Tibial nerve (tissue), 3 donors: ENCODE measurements at regions not wholly inside any gene's neighbourhood (a gene's known extent, or its start where the extent isn't known, plus 50 kb on each side); places are given as distances from the start of the nearest gene placed in this dataset.

ENCODE experiments used
- POLR2A ChIP-seq, 2 donors: fragments of 450-650 bp; IDR thresholded peaks; one replicate each; pipeline ENCODE4 v1.6.1; 2017; ENCODE audit warnings: antibody characterized with exemption in 2 of 2, mild to moderate bottlenecking in 2 of 2, moderate library complexity in 2 of 2
- TF ChIP-seq, protein P1 (sequence below), 5 experiments: fragments of 200-600 bp in 3 of 5; fragments of 450-650 bp in 2 of 5; sonication (generic) in 3 of 5; IDR thresholded peaks; one replicate each; pipeline ENCODE4 v1.5.1; 2016 to 2019; ENCODE audit warnings: antibody characterized with exemption in 5 of 5, mild to moderate bottlenecking in 3 of 5, moderate library complexity in 2 of 5

- TF ChIP-seq, protein P1, sequence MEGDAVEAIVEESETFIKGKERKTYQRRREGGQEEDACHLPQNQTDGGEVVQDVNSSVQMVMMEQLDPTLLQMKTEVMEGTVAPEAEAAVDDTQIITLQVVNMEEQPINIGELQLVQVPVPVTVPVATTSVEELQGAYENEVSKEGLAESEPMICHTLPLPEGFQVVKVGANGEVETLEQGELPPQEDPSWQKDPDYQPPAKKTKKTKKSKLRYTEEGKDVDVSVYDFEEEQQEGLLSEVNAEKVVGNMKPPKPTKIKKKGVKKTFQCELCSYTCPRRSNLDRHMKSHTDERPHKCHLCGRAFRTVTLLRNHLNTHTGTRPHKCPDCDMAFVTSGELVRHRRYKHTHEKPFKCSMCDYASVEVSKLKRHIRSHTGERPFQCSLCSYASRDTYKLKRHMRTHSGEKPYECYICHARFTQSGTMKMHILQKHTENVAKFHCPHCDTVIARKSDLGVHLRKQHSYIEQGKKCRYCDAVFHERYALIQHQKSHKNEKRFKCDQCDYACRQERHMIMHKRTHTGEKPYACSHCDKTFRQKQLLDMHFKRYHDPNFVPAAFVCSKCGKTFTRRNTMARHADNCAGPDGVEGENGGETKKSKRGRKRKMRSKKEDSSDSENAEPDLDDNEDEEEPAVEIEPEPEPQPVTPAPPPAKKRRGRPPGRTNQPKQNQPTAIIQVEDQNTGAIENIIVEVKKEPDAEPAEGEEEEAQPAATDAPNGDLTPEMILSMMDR (IDR thresholded peaks at IDR 0.05), result no peak
- no peak for TF ChIP-seq POLR2A (IDR thresholded peaks at IDR 0.05)
Measured at GRCh38 chr15:26261966-26262365, 398.8 kb upstream of the ATP10A start.
